ENCODE measurements at regions not wholly inside any gene's neighbourhood (a gene's known extent, or its start where the extent isn't known, plus 50 kb on each side); places are given as distances from the start of the nearest gene placed in this dataset.
"Not testable (repeated sequence)": the region's sequence is repeated elsewhere in the genome, so short reads cannot be mapped to it uniquely, and the experiment has no call there.

- no peak for TF ChIP-seq RARB (CRISPR knock-in tag; IDR thresholded peaks at IDR 0.05)
- TF ChIP-seq KDM5A (IDR thresholded peaks at IDR 0.05), result no peak
- no peak for TF ChIP-seq ELK1 (IDR thresholded peaks at IDR 0.05; ENCODE audit: low read depth, low read length)
- TF ChIP-seq CHD2 (IDR thresholded peaks at IDR 0.05; ENCODE audit: low read length, partially characterized antibody), result no peak
- TF ChIP-seq NR3C1 (IDR thresholded peaks at IDR 0.05), result no peak
- TF ChIP-seq PHF8 (IDR thresholded peaks at IDR 0.05; ENCODE audit: borderline replicate concordance, low read depth), result no peak
- no peak for TF ChIP-seq ATOH8 (CRISPR knock-in tag; IDR thresholded peaks at IDR 0.05; ENCODE audit: low read depth)
- TF ChIP-seq CHD4 (IDR thresholded peaks at IDR 0.05; ENCODE audit: borderline replicate concordance), result no peak
- TF ChIP-seq EP300 (IDR thresholded peaks at IDR 0.05), result no peak
- TF ChIP-seq MYC (IDR thresholded peaks at IDR 0.05; ENCODE audit: borderline replicate concordance, low read length), result no peak
- no peak for TF ChIP-seq HOXB13 (CRISPR knock-in tag; IDR thresholded peaks at IDR 0.05; ENCODE audit: low read depth)
- no peak for TF ChIP-seq RNF2 (IDR thresholded peaks at IDR 0.05; ENCODE audit: borderline replicate concordance, low read depth)
- TF ChIP-seq KDM1A (IDR thresholded peaks at IDR 0.05; ENCODE audit: low read depth), result no peak
- no peak for TF ChIP-seq EHF (CRISPR knock-in tag; IDR thresholded peaks at IDR 0.05)
- no peak for TF ChIP-seq HES2 (IDR thresholded peaks at IDR 0.05)
- TF ChIP-seq JUN (IDR thresholded peaks at IDR 0.05), result no peak
- TF ChIP-seq FOSL2 (IDR thresholded peaks at IDR 0.05), result no peak
- TF ChIP-seq FOSL2 (CRISPR knock-in tag; IDR thresholded peaks at IDR 0.05), result no peak
- no peaks in the 10 kb centered on the region for H3K4me1 ChIP-seq
- ChIA-PET CTCF (interaction anchor here (1.4 kb wide), 1 partner anchor 10 kb away, joined by 5 read pairs; no protein-coding TSS in a partner anchor), POLR2A (no interaction called here)
- 6% methylated on average over 2 of the region's 2 CpGs for WGBS (ENCODE audit: missing lambda C conversion rate)
- DNase-seq (ENCODE audit: low read depth in 1 of 2, low spot score in 1 of 2), result no peak
- no peak overlapping the region for H3K4me3 ChIP-seq
- FAIRE-seq, result no peak
- H3K9me3 ChIP-seq, result no peaks in the 10 kb centered on the region
- no peak overlapping the region for H3K27ac ChIP-seq
- H3K4me2 ChIP-seq, result no peak overlapping the region
- no peak for ATAC-seq
Measured at GRCh38 chr5:44099643-44100042, 289.6 kb downstream of the FGF10 start.

GRCh38 chr5:44089424-44090144 lies 299.6 kb downstream of the FGF10 start:
- Histone ChIP-seq H3K9me3 (no peaks in the 10 kb centered on the region), H3K4me1 (no peaks in the 10 kb centered on the region), H3K4me2 (no peak overlapping the region), H3K27ac (no peak overlapping the region), H3K4me3 (no peak overlapping the region)
- ATAC-seq, result no peak
- TF ChIP-seq KDM5A (IDR thresholded peaks at IDR 0.05) (no peak), NR3C1 (IDR thresholded peaks at IDR 0.05) (no peak), CEBPB (IDR thresholded peaks at IDR 0.05) (no peak), EP300 (IDR thresholded peaks at IDR 0.05) (no peak), CBX8 (IDR thresholded peaks at IDR 0.05) (no peak)
- CTCF ChIA-PET, result interaction anchor here (1.4 kb wide), 1 partner anchor 11 kb away, joined by 5 read pairs; no protein-coding TSS in a partner anchor
- no peak for DNase-seq (ENCODE audit: low read depth in 1 of 2, low spot score in 1 of 2)
- no peak for FAIRE-seq
- 0% methylated on average over 1 of the region's 1 CpG for WGBS (ENCODE audit: missing lambda C conversion rate)
- POLR2A ChIA-PET, result no interaction called here

DNA sequence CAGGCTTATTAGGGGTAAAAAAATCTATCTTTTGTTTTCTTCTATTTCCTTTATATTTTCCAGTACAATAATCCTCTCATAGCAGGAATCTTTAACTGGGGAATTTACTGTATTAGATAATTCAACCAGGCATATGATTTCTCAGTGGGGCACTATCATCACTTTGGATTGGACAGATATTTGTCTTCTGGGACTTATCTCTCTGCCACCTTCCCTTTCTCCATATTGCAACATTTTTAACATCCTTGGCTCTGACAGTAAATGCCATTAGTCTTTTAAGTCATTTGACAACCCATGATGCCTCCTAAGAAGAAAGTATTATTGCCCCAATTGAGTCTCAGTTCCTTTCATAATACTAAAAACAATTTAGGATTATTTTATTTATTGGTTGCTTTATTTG lies 304.1 kb downstream of the FGF10 start:
- ATAC-seq (no peak), FAIRE-seq (no peak), DNase-seq (ENCODE audit: low read depth in 1 of 2, low spot score in 1 of 2) (no peak)
- no peak for TF ChIP-seq EHMT2 (IDR thresholded peaks at IDR 0.05; ENCODE audit: low read depth)
- TF ChIP-seq, protein P1, sequence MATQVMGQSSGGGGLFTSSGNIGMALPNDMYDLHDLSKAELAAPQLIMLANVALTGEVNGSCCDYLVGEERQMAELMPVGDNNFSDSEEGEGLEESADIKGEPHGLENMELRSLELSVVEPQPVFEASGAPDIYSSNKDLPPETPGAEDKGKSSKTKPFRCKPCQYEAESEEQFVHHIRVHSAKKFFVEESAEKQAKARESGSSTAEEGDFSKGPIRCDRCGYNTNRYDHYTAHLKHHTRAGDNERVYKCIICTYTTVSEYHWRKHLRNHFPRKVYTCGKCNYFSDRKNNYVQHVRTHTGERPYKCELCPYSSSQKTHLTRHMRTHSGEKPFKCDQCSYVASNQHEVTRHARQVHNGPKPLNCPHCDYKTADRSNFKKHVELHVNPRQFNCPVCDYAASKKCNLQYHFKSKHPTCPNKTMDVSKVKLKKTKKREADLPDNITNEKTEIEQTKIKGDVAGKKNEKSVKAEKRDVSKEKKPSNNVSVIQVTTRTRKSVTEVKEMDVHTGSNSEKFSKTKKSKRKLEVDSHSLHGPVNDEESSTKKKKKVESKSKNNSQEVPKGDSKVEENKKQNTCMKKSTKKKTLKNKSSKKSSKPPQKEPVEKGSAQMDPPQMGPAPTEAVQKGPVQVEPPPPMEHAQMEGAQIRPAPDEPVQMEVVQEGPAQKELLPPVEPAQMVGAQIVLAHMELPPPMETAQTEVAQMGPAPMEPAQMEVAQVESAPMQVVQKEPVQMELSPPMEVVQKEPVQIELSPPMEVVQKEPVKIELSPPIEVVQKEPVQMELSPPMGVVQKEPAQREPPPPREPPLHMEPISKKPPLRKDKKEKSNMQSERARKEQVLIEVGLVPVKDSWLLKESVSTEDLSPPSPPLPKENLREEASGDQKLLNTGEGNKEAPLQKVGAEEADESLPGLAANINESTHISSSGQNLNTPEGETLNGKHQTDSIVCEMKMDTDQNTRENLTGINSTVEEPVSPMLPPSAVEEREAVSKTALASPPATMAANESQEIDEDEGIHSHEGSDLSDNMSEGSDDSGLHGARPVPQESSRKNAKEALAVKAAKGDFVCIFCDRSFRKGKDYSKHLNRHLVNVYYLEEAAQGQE (IDR thresholded peaks at IDR 0.05), result no peak
- no peak overlapping the region for H3K4me3 ChIP-seq
- H3K27ac ChIP-seq, result no peak overlapping the region
- H3K4me1 ChIP-seq, result no peaks in the 10 kb centered on the region
- POLR2A ChIA-PET, result no interaction called here
- CTCF ChIA-PET, result no interaction called here
- no peaks in the 10 kb centered on the region for H3K9me3 ChIP-seq
- H3K4me2 ChIP-seq, result no peak overlapping the region

GRCh38 chr5:44074547-44074946 lies 314.7 kb downstream of the FGF10 start:
- H3K4me2 ChIP-seq; DNase-seq (ENCODE audit: low read depth in 1 of 2, low spot score in 1 of 2); H3K9me3 ChIP-seq; POLR2A ChIA-PET; H3K4me1 ChIP-seq; H3K27ac ChIP-seq; H3K4me3 ChIP-seq; FAIRE-seq; ATAC-seq; CTCF ChIA-PET: not testable (repeated sequence)
- 45% methylated on average over 21 of the region's 21 CpGs for WGBS (ENCODE audit: missing lambda C conversion rate)
